WI38 (cell line): ENCODE measurements at regions not wholly inside any gene's neighbourhood (a gene's known extent, or its start where the extent isn't known, plus 50 kb on each side); places are given as distances from the start of the nearest gene placed in this dataset.

Experiments used
- H3K4me3 ChIP-seq: 2 replicates; pipeline ENCODE4 v1.5.1; 2011; ENCODE audit warnings: low read depth, mild to moderate bottlenecking, control low read depth, low read length
- CTCF ChIP-seq: IDR thresholded peaks from 2 replicates; pipeline ENCODE4 v1.5.1; 2012; ENCODE audit warnings: low read depth, mild to moderate bottlenecking, control low read depth, low read length

- no peak for TF ChIP-seq CTCF
- no peak overlapping the region for H3K4me3 ChIP-seq
Measured at GRCh38 chr2:5834501-5834900, 142.3 kb downstream of the SOX11 start.

GRCh38 chr2:5839550-5839949 lies 147.4 kb downstream of the SOX11 start:
- no peak overlapping the region for H3K4me3 ChIP-seq
- TF ChIP-seq CTCF = no peak

- no peak for TF ChIP-seq CTCF
- no peak overlapping the region for H3K4me3 ChIP-seq
Measured at GRCh38 chr2:5841126-5841525, 148.9 kb downstream of the SOX11 start.

- no peak for TF ChIP-seq CTCF
Measured at GRCh38 chr2:5842326-5842725, 150.1 kb downstream of the SOX11 start.

GRCh38 chr2:5845798-5846330 lies 153.7 kb downstream of the SOX11 start:
- no peak overlapping the region for H3K4me3 ChIP-seq
- TF ChIP-seq CTCF = no peak

More at GRCh38 chr2:5842326-5842725, 150.1 kb downstream of the SOX11 start:
- H3K4me3 ChIP-seq = no peak overlapping the region

- H3K4me3 ChIP-seq = no peak overlapping the region
- no peak for TF ChIP-seq CTCF
Measured at GRCh38 chr2:5846881-5847280, 154.7 kb downstream of the SOX11 start.

- no peak for TF ChIP-seq CTCF
- no peak overlapping the region for H3K4me3 ChIP-seq
Measured at GRCh38 chr2:5849562-5849961, 157.4 kb downstream of the SOX11 start.
